GM23248 (cell line): ENCODE measurements at regions not wholly inside any gene's neighbourhood (a gene's known extent, or its start where the extent isn't known, plus 50 kb on each side); places are given as distances from the start of the nearest gene placed in this dataset.

ENCODE experiments used
- DNase-seq: peaks from one replicate; pipeline ENCODE4 v3.0.0-alpha.2; 2015
- H2AFZ ChIP-seq: fragments of 200-600 bp; sonication (generic); 2 replicates; pipeline ENCODE4 v1.6.1; 2016; ENCODE audit warnings: antibody characterized with exemption
- H3F3A ChIP-seq: fragments of 200-600 bp; sonication (generic); 2 replicates; pipeline ENCODE4 v1.6.1; 2016; ENCODE audit warnings: mild to moderate bottlenecking, antibody characterized with exemption, mixed run types; ENCODE audit not compliant: insufficient read depth
- H3K27ac ChIP-seq: fragments of 200-600 bp; sonication (generic); 2 replicates; pipeline ENCODE4 v1.5.1; 2016; ENCODE audit warnings: mild to moderate bottlenecking
- H3K27me3 ChIP-seq: fragments of 200-600 bp; sonication (generic); replicated peaks from 2 replicates; pipeline ENCODE4 v1.6.1; 2016; ENCODE audit warnings: mild to moderate bottlenecking; ENCODE audit not compliant: insufficient read depth
- H3K36me3 ChIP-seq: fragments of 200-600 bp; sonication (generic); 2 replicates; pipeline ENCODE4 v1.6.1; 2016; ENCODE audit warnings: low read depth, mild to moderate bottlenecking
- H3K4me1 ChIP-seq: fragments of 200-600 bp; sonication (generic); 2 replicates; pipeline ENCODE4 v1.6.1; 2016; ENCODE audit warnings: mild to moderate bottlenecking; ENCODE audit not compliant: insufficient read depth
- H3K4me2 ChIP-seq: fragments of 200-600 bp; sonication (generic); one replicate; pipeline ENCODE4 v1.6.1; 2016; ENCODE audit warnings: mild to moderate bottlenecking; ENCODE audit not compliant: unreplicated experiment
- H3K4me3 ChIP-seq: fragments of 200-600 bp; sonication (generic); 2 replicates; pipeline ENCODE4 v1.5.1; 2016; ENCODE audit warnings: mild to moderate bottlenecking
- H3K79me2 ChIP-seq: fragments of 200-600 bp; sonication (generic); 2 replicates; pipeline ENCODE4 v1.6.1; 2016; ENCODE audit warnings: mild to moderate bottlenecking; ENCODE audit not compliant: insufficient read depth
- H3K9ac ChIP-seq: fragments of 200-600 bp; sonication (generic); 2 replicates; pipeline ENCODE4 v1.6.1; 2016; ENCODE audit warnings: mild to moderate bottlenecking
- H3K9me2 ChIP-seq: fragments of 200-600 bp; sonication (generic); 2 replicates; pipeline ENCODE4 v1.6.1; 2016; ENCODE audit warnings: mixed run types, mild to moderate bottlenecking, moderate library complexity; ENCODE audit not compliant: insufficient read depth
- H3K9me3 ChIP-seq: fragments of 200-600 bp; sonication (generic); one replicate; pipeline ENCODE4 v1.6.1; 2017; ENCODE audit warnings: low read depth
- H4K20me1 ChIP-seq: fragments of 200-600 bp; sonication (generic); 2 replicates; pipeline ENCODE4 v1.6.0; 2016; ENCODE audit not compliant: insufficient read depth
- EZH2 ChIP-seq: fragments of 200-600 bp; sonication (generic); IDR thresholded peaks from 2 replicates; pipeline ENCODE4 v1.6.1; 2018; ENCODE audit warnings: antibody characterized with exemption, mild to moderate bottlenecking; ENCODE audit not compliant: insufficient read depth, poor library complexity, severe bottlenecking
- EZH2phosphoT487 ChIP-seq: fragments of 200-600 bp; sonication (generic); IDR thresholded peaks from 2 replicates; pipeline ENCODE4 v1.6.1; 2018; ENCODE audit warnings: antibody characterized with exemption, moderate library complexity, mild to moderate bottlenecking, low read depth; ENCODE audit not compliant: insufficient read depth
- WGBS, 2 experiments: methylation state at CpG; one replicate each; pipeline ENCODE4 v1.1.6; 2015 to 2017; ENCODE audit warnings: low lambda C conversion rate in 2 of 2, low coverage in 1 of 2; ENCODE audit errors: missing lambda C conversion rate in 2 of 2; 5-methylcytosine and 5-hydroxymethylcytosine counted together
- in situ Hi-C: fragments of 300-500 bp; cut with MboI; formaldehyde crosslinking; loops from 2 replicates; pipeline ENCODE4 v1.15.0; 2020

GRCh38 chr12:42903736-42904135, 314.2 kb upstream of the PRICKLE1 start:
- Histone ChIP-seq H3K27me3 (no peaks in the 10 kb centered on the region), H3K4me1 (no peaks in the 10 kb centered on the region), H3K9me3 (no peaks in the 10 kb centered on the region), H3F3A (no peaks in the 10 kb centered on the region), H4K20me1 (no peaks in the 10 kb centered on the region), H3K9me2 (no peaks in the 10 kb centered on the region; the same call in 1 of the 2 replicates), H3K4me3 (no peak overlapping the region), H3K79me2 (no peaks in the 10 kb centered on the region), H3K36me3 (no peaks in the 10 kb centered on the region), H3K9ac (no peak overlapping the region), H3K27ac (no peak overlapping the region), H3K4me2 (no peak overlapping the region), H2AFZ (no peak overlapping the region)
- TF ChIP-seq EZH2phosphoT487 (no peak), EZH2 (no peak)
- WGBS, 2 experiments: 50 to 56% methylated on average over 3 of the region's 3 CpGs
- in situ Hi-C loops: no loop called here
- DNase-seq: no peak

GRCh38 chr12:42902001-42902400, 312.5 kb upstream of the PRICKLE1 start:
- H3K79me2 ChIP-seq: no peaks in the 10 kb centered on the region

GRCh38 chr12:42893803-42894202, 304.3 kb upstream of the PRICKLE1 start:
- H3K36me3 ChIP-seq: no peaks in the 10 kb centered on the region; the same call in 1 of the 2 replicates
- H2AFZ ChIP-seq: no peak overlapping the region
- 67 to 75% methylated on average over 2 of the region's 2 CpGs for WGBS, 2 experiments
- no peak overlapping the region for H3K4me3 ChIP-seq
- H3K4me1 ChIP-seq: no peaks in the 10 kb centered on the region
- no peak overlapping the region for H3K9ac ChIP-seq
- H3K4me2 ChIP-seq: no peak overlapping the region
- H4K20me1 ChIP-seq: no peaks in the 10 kb centered on the region
- no peak overlapping the region for H3K27ac ChIP-seq
- no peaks in the 10 kb centered on the region for H3K9me3 ChIP-seq
- no peak for DNase-seq
- no peaks in the 10 kb centered on the region for H3K27me3 ChIP-seq
- H3K9me2 ChIP-seq: no peaks in the 10 kb centered on the region
- in situ Hi-C loops: no loop called here
- no peaks in the 10 kb centered on the region for H3F3A ChIP-seq
- no peaks in the 10 kb centered on the region for H3K79me2 ChIP-seq
- no peak for TF ChIP-seq EZH2
- no peak for TF ChIP-seq EZH2phosphoT487

More at GRCh38 chr12:42902001-42902400, 312.5 kb upstream of the PRICKLE1 start:
- Histone ChIP-seq H3K27ac (no peak overlapping the region), H3K4me1 (no peaks in the 10 kb centered on the region), H4K20me1 (no peaks in the 10 kb centered on the region), H3F3A (no peaks in the 10 kb centered on the region), H3K9me2 (no peaks in the 10 kb centered on the region; the same call in 1 of the 2 replicates), H3K4me3 (no peak overlapping the region), H3K4me2 (no peak overlapping the region), H3K27me3 (no peaks in the 10 kb centered on the region), H3K9me3 (no peaks in the 10 kb centered on the region), H2AFZ (no peak overlapping the region), H3K36me3 (no peaks in the 10 kb centered on the region), H3K9ac (no peak overlapping the region)
- 91 to 95% methylated on average over 2 of the region's 2 CpGs for WGBS, 2 experiments
- no peak for TF ChIP-seq EZH2
- TF ChIP-seq EZH2phosphoT487: no peak
- in situ Hi-C loops: no loop called here
- DNase-seq: no peak

- Histone ChIP-seq H2AFZ (no peak overlapping the region), H3K4me3 (no peak overlapping the region), H3K9ac (no peak overlapping the region), H3K27me3 (no peaks in the 10 kb centered on the region), H3F3A (no peaks in the 10 kb centered on the region), H3K9me2 (no peaks in the 10 kb centered on the region), H4K20me1 (no peaks in the 10 kb centered on the region), H3K79me2 (no peaks in the 10 kb centered on the region), H3K27ac (no peak overlapping the region), H3K4me1 (0 out of 2 replicates have a peak, but pooled peaks cover under 1% of the 10 kb centered on the region), H3K4me2 (no peak overlapping the region), H3K36me3 (no peaks in the 10 kb centered on the region; the same call in 1 of the 2 replicates), H3K9me3 (no peaks in the 10 kb centered on the region)
- no peak for TF ChIP-seq EZH2
- no peak for TF ChIP-seq EZH2phosphoT487
- DNase-seq: no peak
- in situ Hi-C loops: no loop called here
- 53 to 61% methylated on average over 4 of the region's 4 CpGs for WGBS, 2 experiments
Measured at GRCh38 chr12:42892702-42893551, 303.4 kb upstream of the PRICKLE1 start.
